HepG2 (cell line): ENCODE measurements at regions not wholly inside any gene's neighbourhood (a gene's known extent, or its start where the extent isn't known, plus 50 kb on each side); places are given as distances from the start of the nearest gene placed in this dataset.

Source experiments
- ATAC-seq: fragments of 200-7000 bp; cut with Tn5 transposase; 3 replicates; pipeline ENCODE4 v1.9.1; 2020; ENCODE audit warnings: mild to moderate bottlenecking, moderate library complexity
- BruUV-seq: library from RNA; stranded (reverse); fragments of 400-500 nt; replicated peaks from 2 replicates; lab custom pipeline; 2021; lab: Mats Ljungman, UMichigan
- CTCF ChIA-PET: fragments of 300-600 bp; formaldehyde crosslinking; extraction: SDS; loops from one replicate; lab custom pipeline; 2021; ENCODE audit warnings: low total read pairs, inconsistent platforms, low intra/inter-chr PET ratio; lab: Yijun Ruan, JAX
- POLR2A ChIA-PET: fragments of 350-600 bp; sonication (Branson Sonifier 250); formaldehyde crosslinking; loops from one replicate; lab custom pipeline; 2020; ENCODE audit warnings: antibody characterized with exemption, inconsistent platforms; lab: Yijun Ruan, JAX
- DNase-seq: peaks from one replicate; pipeline ENCODE4 v3.0.0-alpha.2; 2015; ENCODE audit warnings: low spot score
- FAIRE-seq: peaks from 3 replicates; lab custom pipeline; 2011; peaks lifted over from hg19 to GRCh38; lab: Jason Lieb, UNC
- H2AFZ ChIP-seq: one replicate; pipeline ENCODE4 v1.6.1; 2011; ENCODE audit warnings: low read length, inconsistent platforms
- H3K27ac ChIP-seq: fragments of 300-600 bp; 3 replicates; pipeline ENCODE4 v1.8.0; 2011; ENCODE audit warnings: mixed run types, mild to moderate bottlenecking, mixed read lengths, low read length, inconsistent platforms; ENCODE audit not compliant: insufficient read depth; ENCODE audit errors: extremely low read length
- H3K27me3 ChIP-seq, 2 experiments: fragments of 200-600 bp in 1 of 2; 2 replicates in 1 of 2; 3 replicates in 1 of 2; pipeline versions ENCODE4 v1.6.0 to v1.8.0; 2011; ENCODE audit warnings: low read length in 2 of 2, mild to moderate bottlenecking in 2 of 2, moderate library complexity in 2 of 2, inconsistent platforms in 1 of 2; ENCODE audit not compliant: insufficient read depth in 2 of 2, control insufficient read depth in 1 of 2
- H3K36me3 ChIP-seq, 2 experiments: fragments of 200-600 bp in 1 of 2; replicated peaks in 1 of 2; 2 replicates in 1 of 2; 3 replicates in 1 of 2; pipeline versions ENCODE4 v1.5.1 to v1.8.0; 2011; ENCODE audit warnings: low read length in 2 of 2, inconsistent platforms in 1 of 2; ENCODE audit not compliant: insufficient read depth in 2 of 2, control insufficient read depth in 1 of 2
- H3K4me1 ChIP-seq: 2 replicates; pipeline ENCODE4 v1.5.1; 2012; ENCODE audit warnings: low read length, inconsistent platforms; ENCODE audit not compliant: insufficient read depth
- H3K4me2 ChIP-seq: 2 replicates; pipeline ENCODE4 v1.6.0; 2011; ENCODE audit warnings: low read depth, low read length, inconsistent platforms
- H3K4me3 ChIP-seq, 3 experiments: fragments of 200-600 bp in 1 of 3; sonication (generic), shearing (Covaris generic) in 1 of 3; replicated peaks in 1 of 3; 2 replicates each; pipeline ENCODE4 v1.5.1; 2011 to 2016; ENCODE audit warnings: low read length in 3 of 3, inconsistent platforms in 2 of 3, low read depth in 2 of 3, mild to moderate bottlenecking in 2 of 3, control low read depth in 1 of 3, mixed read lengths in 1 of 3; ENCODE audit not compliant: insufficient read depth in 1 of 3
- H3K79me2 ChIP-seq: one replicate; pipeline ENCODE4 v1.6.1; 2011; ENCODE audit warnings: low read length, inconsistent platforms; ENCODE audit not compliant: insufficient read depth
- H3K9ac ChIP-seq: 2 replicates; pipeline ENCODE4 v1.6.0; 2011; ENCODE audit warnings: mild to moderate bottlenecking, low read depth, low read length, inconsistent platforms; ENCODE audit not compliant: insufficient read depth
- H3K9me3 ChIP-seq: 2 replicates; pipeline ENCODE4 v1.5.1; 2012; ENCODE audit warnings: mild to moderate bottlenecking, low read length
- H4K20me1 ChIP-seq: 2 replicates; pipeline ENCODE4 v1.6.0; 2011; ENCODE audit warnings: inconsistent platforms, mild to moderate bottlenecking, low read length, moderate library complexity; ENCODE audit not compliant: insufficient read depth
- MED8 ChIP-seq: sonication (generic); formaldehyde crosslinking; IDR thresholded peaks from 2 replicates; pipeline ENCODE4 v1.8.1; 2023; ENCODE audit warnings: mild to moderate bottlenecking, missing genetic modification reagents; ENCODE audit not compliant: insufficient replicate concordance
- NFE2 ChIP-seq: sonication (generic); formaldehyde crosslinking; IDR thresholded peaks from 2 replicates; pipeline ENCODE4 v1.4.0; 2020; ENCODE audit warnings: missing genetic modification reagents
- SNAI1 ChIP-seq: sonication (generic); formaldehyde crosslinking; IDR thresholded peaks from 2 replicates; pipeline ENCODE4 v1.5.0; 2020; ENCODE audit warnings: mild to moderate bottlenecking, missing genetic modification reagents, borderline replicate concordance
- WGBS: methylation state at CpG from one replicate; pipeline ENCODE4 v1.1.6; 2017; ENCODE audit warnings: low lambda C conversion rate; 5-methylcytosine and 5-hydroxymethylcytosine counted together
- in situ Hi-C: cut with HindIII; loops from 2 replicates; pipeline ENCODE4 v1.10.0; 2017; ENCODE audit warnings: low pct_unique_long_range_greater_than_20kb; ENCODE audit not compliant: extremely low pct_ligation_motif_present
- intact Hi-C: fragments of 100-400 bp; cut with micrococcal nuclease; formaldehyde crosslinking; loops from one replicate; pipeline ENCODE4 v1.10.0; 2022; ENCODE audit not compliant: unreplicated experiment
- TF ChIP-seq, protein P1 (sequence below): sonication (generic); formaldehyde crosslinking; IDR thresholded peaks from 2 replicates; pipeline ENCODE4 v1.8.1; 2023; ENCODE audit warnings: mild to moderate bottlenecking, moderate library complexity, missing genetic modification reagents
- TF ChIP-seq, protein P2 (sequence below): sonication (generic); formaldehyde crosslinking; IDR thresholded peaks from 2 replicates; pipeline ENCODE4 v1.4.0; 2020; ENCODE audit warnings: mild to moderate bottlenecking, missing genetic modification reagents
- TF ChIP-seq, protein P3 (sequence below): sonication (generic); formaldehyde crosslinking; IDR thresholded peaks from 2 replicates; pipeline ENCODE4 v1.5.0; 2020; ENCODE audit warnings: missing genetic modification reagents

GRCh38 chr5:172544371-172545095 lies 90.2 kb upstream of the SH3PXD2B start:
- peaks cover 3 to 44% of the 10 kb centered on the region in 2 experiments; a peak in 4 of 5 replicates for H3K27me3 ChIP-seq
- no peak overlapping the region for H3K9ac ChIP-seq
- DNase-seq (no peak), FAIRE-seq (no peak), ATAC-seq (no peak)
- no peak overlapping the region for H3K4me2 ChIP-seq
- H3K79me2 ChIP-seq, result no peaks in the 10 kb centered on the region
- no peaks in the 10 kb centered on the region for H3K36me3 ChIP-seq
- no peaks in the 10 kb centered on the region for H3K4me1 ChIP-seq
- ChIA-PET POLR2A (no interaction called here), CTCF (no interaction called here)
- in situ Hi-C loops, result no loop called here
- WGBS, result 6% methylated on average over 2 of the region's 6 CpGs
- intact Hi-C loops, result no loop called here
- no peaks in the 10 kb centered on the region for H3K9me3 ChIP-seq
- no peak overlapping the region for H3K4me3 ChIP-seq
- no peak overlapping the region for H2AFZ ChIP-seq
- BruUV-seq, result no TSS peak
- H3K27ac ChIP-seq, result no peak overlapping the region
- H4K20me1 ChIP-seq, result no peaks in the 10 kb centered on the region
- TF ChIP-seq NFE2 (CRISPR knock-in tag) (no peak), SNAI1 (no peak), MED8 (CRISPR knock-in tag) (no peak)
- TF ChIP-seq, protein P1, sequence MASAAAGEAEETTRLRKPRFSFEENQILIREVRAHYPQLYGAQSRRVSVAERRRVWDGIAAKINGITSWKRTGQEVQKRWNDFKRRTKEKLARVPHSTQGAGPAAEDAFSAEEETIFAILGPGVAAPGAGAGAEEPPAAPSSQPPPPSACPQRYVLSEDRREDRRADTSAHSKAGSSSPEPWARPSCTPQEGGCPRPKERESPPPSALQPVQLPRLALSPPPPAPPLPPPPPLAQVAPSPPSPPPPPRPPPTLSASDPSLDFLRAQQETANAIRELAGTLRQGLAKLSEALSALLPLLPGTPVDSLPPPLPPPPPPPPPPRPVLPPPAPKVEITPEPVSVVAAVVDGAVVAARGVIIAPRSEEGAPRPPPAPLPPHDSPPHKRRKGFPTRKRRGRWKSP (CRISPR knock-in tag), result no peak
- TF ChIP-seq, protein P2, sequence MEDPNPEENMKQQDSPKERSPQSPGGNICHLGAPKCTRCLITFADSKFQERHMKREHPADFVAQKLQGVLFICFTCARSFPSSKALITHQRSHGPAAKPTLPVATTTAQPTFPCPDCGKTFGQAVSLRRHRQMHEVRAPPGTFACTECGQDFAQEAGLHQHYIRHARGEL (CRISPR knock-in tag), result no peak
- TF ChIP-seq, protein P3, sequence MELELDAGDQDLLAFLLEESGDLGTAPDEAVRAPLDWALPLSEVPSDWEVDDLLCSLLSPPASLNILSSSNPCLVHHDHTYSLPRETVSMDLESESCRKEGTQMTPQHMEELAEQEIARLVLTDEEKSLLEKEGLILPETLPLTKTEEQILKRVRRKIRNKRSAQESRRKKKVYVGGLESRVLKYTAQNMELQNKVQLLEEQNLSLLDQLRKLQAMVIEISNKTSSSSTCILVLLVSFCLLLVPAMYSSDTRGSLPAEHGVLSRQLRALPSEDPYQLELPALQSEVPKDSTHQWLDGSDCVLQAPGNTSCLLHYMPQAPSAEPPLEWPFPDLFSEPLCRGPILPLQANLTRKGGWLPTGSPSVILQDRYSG, result no peak
- TF ChIP-seq, all 625 proteins: peak for 0
